Memory B cell (primary cell): ENCODE measurements at regions not wholly inside any gene's neighbourhood (a gene's known extent, or its start where the extent isn't known, plus 50 kb on each side); places are given as distances from the start of the nearest gene placed in this dataset.
"Not testable (repeated sequence)": the region's sequence is repeated elsewhere in the genome, so short reads cannot be mapped to it uniquely, and the experiment has no call there.

Source experiments
- ATAC-seq: fragments of 150-1000 bp; cut with Tn5 transposase; 2 replicates; pipeline ENCODE4 v1.10.0; 2021; ENCODE audit warnings: low read depth, mild to moderate bottlenecking, moderate library complexity
- DNase-seq, 2 donors: peaks; one replicate each; pipeline ENCODE4 v3.0.0; 2022; ENCODE audit warnings: low spot score in 2 of 2
- H3K27ac Mint-ChIP-seq: one replicate; pipeline ENCODE4 v1.8.0; 2022; ENCODE audit warnings: mild to moderate bottlenecking, moderate library complexity, mixed read lengths
- H3K27me3 Mint-ChIP-seq: one replicate; pipeline ENCODE4 v1.8.0; 2022; ENCODE audit warnings: mixed read lengths
- H3K36me3 Mint-ChIP-seq: one replicate; pipeline ENCODE4 v1.8.0; 2022; ENCODE audit warnings: mild to moderate bottlenecking, mixed read lengths
- H3K4me1 Mint-ChIP-seq: one replicate; pipeline ENCODE4 v1.8.0; 2022; ENCODE audit warnings: mixed read lengths
- H3K4me3 Mint-ChIP-seq: one replicate; pipeline ENCODE4 v1.8.0; 2022; ENCODE audit warnings: mild to moderate bottlenecking, moderate library complexity, mixed read lengths
- H3K9me3 Mint-ChIP-seq: one replicate; pipeline ENCODE4 v1.8.0; 2022; ENCODE audit warnings: mixed read lengths

GRCh38 chr13:44149231-44149630 is 224.4 kb upstream of the SERP2 start:
- H3K4me1 Mint-ChIP-seq, result peaks cover 10% of the 10 kb centered on the region
- not testable (repeated sequence) for H3K9me3 Mint-ChIP-seq, DNase-seq, H3K27me3 Mint-ChIP-seq, H3K36me3 Mint-ChIP-seq, H3K4me3 Mint-ChIP-seq, H3K27ac Mint-ChIP-seq, ATAC-seq

GRCh38 chr13:44149821-44150220 is 223.8 kb upstream of the SERP2 start:
- Mint-ChIP-seq H3K4me3 (no peak overlapping the region), H3K9me3 (peaks cover 6% of the 10 kb centered on the region), H3K4me1 (peaks cover 10% of the 10 kb centered on the region), H3K27ac (no peak overlapping the region), H3K27me3 (peaks cover 8% of the 10 kb centered on the region), H3K36me3 (no peaks in the 10 kb centered on the region)
- DNase-seq (no peak), ATAC-seq (no peak)

- ATAC-seq (no peak), DNase-seq (no peak)
- Mint-ChIP-seq H3K4me3 (no peak overlapping the region), H3K27me3 (peaks cover 6% of the 10 kb centered on the region), H3K9me3 (peaks cover 3% of the 10 kb centered on the region), H3K36me3 (no peaks in the 10 kb centered on the region), H3K4me1 (peaks cover 3% of the 10 kb centered on the region), H3K27ac (no peak overlapping the region)
Observed at GRCh38 chr13:44151474-44151873, 222.2 kb upstream of the SERP2 start.

- DNase-seq (no peak), ATAC-seq (no peak)
- Mint-ChIP-seq H3K4me3 (no peak overlapping the region), H3K27ac (no peak overlapping the region), H3K9me3 (no peaks in the 10 kb centered on the region), H3K27me3 (peaks cover 6% of the 10 kb centered on the region), H3K36me3 (no peaks in the 10 kb centered on the region), H3K4me1 (no peaks in the 10 kb centered on the region)
Observed at GRCh38 chr13:44153496-44153895, 220.1 kb upstream of the SERP2 start.

- peaks cover 8% of the 10 kb centered on the region for H3K27me3 Mint-ChIP-seq
- no peaks in the 10 kb centered on the region for H3K4me1 Mint-ChIP-seq
- no peak overlapping the region for H3K4me3 Mint-ChIP-seq
- H3K36me3 Mint-ChIP-seq, result no peaks in the 10 kb centered on the region
- DNase-seq (no peak), ATAC-seq (no peak)
- H3K9me3 Mint-ChIP-seq, result no peaks in the 10 kb centered on the region
- H3K27ac Mint-ChIP-seq, result no peak overlapping the region
Observed at GRCh38 chr13:44155422-44156293, 218.0 kb upstream of the SERP2 start.

GRCh38 chr13:44156294-44156658 is 217.3 kb upstream of the SERP2 start:
- Mint-ChIP-seq H3K9me3 (no peaks in the 10 kb centered on the region), H3K4me3 (no peak overlapping the region), H3K4me1 (no peaks in the 10 kb centered on the region), H3K36me3 (no peaks in the 10 kb centered on the region), H3K27ac (no peak overlapping the region), H3K27me3 (peaks cover 9% of the 10 kb centered on the region)
- DNase-seq, result no peak
- no peak for ATAC-seq

GRCh38 chr13:44157606-44158005 is 216.0 kb upstream of the SERP2 start:
- Mint-ChIP-seq H3K27me3 (peaks cover 11% of the 10 kb centered on the region), H3K4me3 (no peak overlapping the region), H3K27ac (no peak overlapping the region), H3K36me3 (no peaks in the 10 kb centered on the region), H3K4me1 (no peaks in the 10 kb centered on the region), H3K9me3 (no peaks in the 10 kb centered on the region)
- ATAC-seq (no peak), DNase-seq (no peak)

- H3K9me3 Mint-ChIP-seq, result no peaks in the 10 kb centered on the region
- ATAC-seq, result no peak
Observed at GRCh38 chr13:44158098-44158521, 215.5 kb upstream of the SERP2 start.

GRCh38 chr13:44158881-44159632 is 214.6 kb upstream of the SERP2 start:
- no peak for DNase-seq
- ATAC-seq, result no peak
- H3K27me3 Mint-ChIP-seq, result peaks cover 11% of the 10 kb centered on the region
- no peaks in the 10 kb centered on the region for H3K4me1 Mint-ChIP-seq
- H3K9me3 Mint-ChIP-seq, result no peaks in the 10 kb centered on the region
- no peak overlapping the region for H3K4me3 Mint-ChIP-seq
- H3K27ac Mint-ChIP-seq, result no peak overlapping the region
- no peaks in the 10 kb centered on the region for H3K36me3 Mint-ChIP-seq

More at GRCh38 chr13:44158098-44158521, 215.5 kb upstream of the SERP2 start:
- no peaks in the 10 kb centered on the region for H3K36me3 Mint-ChIP-seq
- DNase-seq, result no peak
- H3K4me1 Mint-ChIP-seq, result no peaks in the 10 kb centered on the region
- peaks cover 11% of the 10 kb centered on the region for H3K27me3 Mint-ChIP-seq
- H3K4me3 Mint-ChIP-seq, result no peak overlapping the region
- H3K27ac Mint-ChIP-seq, result no peak overlapping the region

GRCh38 chr13:44159633-44160279 is 213.9 kb upstream of the SERP2 start:
- H3K4me3 Mint-ChIP-seq, result no peak overlapping the region
- H3K4me1 Mint-ChIP-seq, result no peaks in the 10 kb centered on the region
- no peaks in the 10 kb centered on the region for H3K9me3 Mint-ChIP-seq
- no peak for ATAC-seq
- H3K27me3 Mint-ChIP-seq, result peaks cover 11% of the 10 kb centered on the region
- DNase-seq, result no peak
- no peak overlapping the region for H3K27ac Mint-ChIP-seq
- no peaks in the 10 kb centered on the region for H3K36me3 Mint-ChIP-seq

- Mint-ChIP-seq H3K4me3 (no peak overlapping the region), H3K4me1 (no peaks in the 10 kb centered on the region), H3K27me3 (peaks cover 9% of the 10 kb centered on the region), H3K27ac (no peak overlapping the region), H3K9me3 (no peaks in the 10 kb centered on the region), H3K36me3 (no peaks in the 10 kb centered on the region)
- DNase-seq, result no peak
- no peak for ATAC-seq
Observed at GRCh38 chr13:44160591-44161191, 212.9 kb upstream of the SERP2 start.

- no peak overlapping the region for H3K27ac Mint-ChIP-seq
- H3K4me3 Mint-ChIP-seq, result no peak overlapping the region
- ATAC-seq (no peak), DNase-seq (no peak)
- no peaks in the 10 kb centered on the region for H3K36me3 Mint-ChIP-seq
- no peaks in the 10 kb centered on the region for H3K4me1 Mint-ChIP-seq
- peaks cover 4% of the 10 kb centered on the region for H3K27me3 Mint-ChIP-seq
- no peaks in the 10 kb centered on the region for H3K9me3 Mint-ChIP-seq
Observed at GRCh38 chr13:44163108-44163507, 210.5 kb upstream of the SERP2 start.

GRCh38 chr13:44165221-44165888 is 208.3 kb upstream of the SERP2 start:
- no peak overlapping the region for H3K27ac Mint-ChIP-seq
- H3K36me3 Mint-ChIP-seq, result no peaks in the 10 kb centered on the region
- peaks cover 4% of the 10 kb centered on the region for H3K27me3 Mint-ChIP-seq
- no peak for DNase-seq
- H3K4me1 Mint-ChIP-seq, result no peaks in the 10 kb centered on the region
- H3K9me3 Mint-ChIP-seq, result no peaks in the 10 kb centered on the region
- H3K4me3 Mint-ChIP-seq, result no peak overlapping the region
- no peak for ATAC-seq
